Fibroblast of lung (primary cell): ENCODE measurements at regions not wholly inside any gene's neighbourhood (a gene's known extent, or its start where the extent isn't known, plus 50 kb on each side); places are given as distances from the start of the nearest gene placed in this dataset.

ENCODE experiments used
- CTCF ChIP-seq, 2 donors: IDR thresholded peaks in 1 of 2; conservative IDR thresholded peaks in 1 of 2; 1 replicate in 1 of 2; 2 replicates in 1 of 2; pipeline ENCODE4 v1.5.1; 2011 to 2012; ENCODE audit warnings: low read length in 2 of 2, control low read depth in 1 of 2, inconsistent platforms in 1 of 2, low read depth in 1 of 2, mild to moderate bottlenecking in 1 of 2
- EZH2 ChIP-seq: IDR thresholded peaks from 2 replicates; pipeline ENCODE4 v1.5.1; 2012; ENCODE audit warnings: low read length, control low read depth, mild to moderate bottlenecking; ENCODE audit errors: missing control alignments

- TF ChIP-seq CTCF (conservative IDR thresholded peaks at IDR 0.05 in 1 of 2, IDR thresholded peaks at IDR 0.05 in 1 of 2; ENCODE audit: low read depth in 1 of 2, low read length in 2 of 2) (no peak), EZH2 (no peak)
Measured at GRCh38 chr3:67118635-67119034, 120.5 kb downstream of the KBTBD8 start.
